ENCODE measurements at regions not wholly inside any gene's neighbourhood (a gene's known extent, or its start where the extent isn't known, plus 50 kb on each side); places are given as distances from the start of the nearest gene placed in this dataset.
"Not testable (repeated sequence)": the region's sequence is repeated elsewhere in the genome, so short reads cannot be mapped to it uniquely, and the experiment has no call there.

DNA sequence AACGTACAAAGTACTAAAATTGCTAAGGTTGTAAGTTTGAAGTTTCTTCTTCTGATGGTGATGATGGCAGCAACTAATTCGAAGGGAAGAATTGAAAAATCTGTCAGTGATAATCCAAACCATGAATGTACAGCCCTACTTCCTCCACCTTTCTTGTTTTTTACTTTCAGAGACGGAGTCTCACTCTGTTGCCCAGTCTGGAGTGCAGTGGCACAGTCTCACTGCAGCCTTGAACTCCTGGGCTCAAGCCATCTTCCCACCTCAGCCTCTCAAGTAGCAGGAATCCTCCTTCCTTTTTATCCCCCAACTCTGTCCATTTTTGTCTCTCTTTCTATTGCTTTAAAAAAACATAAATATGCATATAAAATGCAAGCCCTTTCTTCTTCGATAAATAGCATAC, 112.3 kb upstream of the SOX21 start:
- DNase-seq (ENCODE audit: low read depth in 2 of 3, low spot score in 2 of 3): no peak

GRCh38 chr13:94822356-94822755, 110.0 kb upstream of the SOX21 start:
- no peak for DNase-seq (ENCODE audit: low read depth in 2 of 3, low spot score in 2 of 3)

DNA sequence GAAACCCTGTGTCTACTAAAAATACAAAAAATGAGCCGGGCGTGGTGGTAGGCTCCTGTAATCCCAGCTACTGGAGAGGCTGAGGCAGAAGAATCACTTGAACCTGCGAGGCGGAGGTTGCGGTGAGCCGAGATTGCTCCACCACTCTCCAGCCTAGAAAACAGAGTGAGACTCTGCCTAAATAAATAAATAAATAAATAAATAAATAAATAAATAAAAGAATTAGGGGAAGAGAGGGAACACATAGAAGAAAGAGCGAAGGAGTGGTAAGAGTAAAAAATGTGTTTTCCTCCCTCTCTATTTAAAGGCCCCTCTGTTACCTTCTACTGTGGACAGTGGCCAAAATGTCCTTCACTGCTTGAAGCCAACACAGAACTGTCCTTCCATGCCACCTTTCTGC, 103.9 kb upstream of the SOX21 start:
- DNase-seq (ENCODE audit: low read depth in 2 of 3, low spot score in 2 of 3): no peak

GRCh38 chr13:94813920-94814475, 101.7 kb upstream of the SOX21 start:
- DNase-seq (ENCODE audit: low read depth in 2 of 3, low spot score in 2 of 3): no peak

GRCh38 chr13:94811753-94812152, 99.4 kb upstream of the SOX21 start:
- DNase-seq (ENCODE audit: low read depth in 2 of 3, low spot score in 2 of 3): no peak

- no peak for DNase-seq (ENCODE audit: low read depth in 2 of 3, low spot score in 2 of 3)
Observed at GRCh38 chr13:94800423-94800822, 88.1 kb upstream of the SOX21 start.

GRCh38 chr13:94799299-94799698, 87.0 kb upstream of the SOX21 start:
- no peak for DNase-seq (ENCODE audit: low read depth in 2 of 3, low spot score in 2 of 3)

- no peak for DNase-seq (ENCODE audit: low read depth in 2 of 3, low spot score in 2 of 3)
Observed at GRCh38 chr13:94798738-94799137, 86.4 kb upstream of the SOX21 start.

- no peak for DNase-seq (ENCODE audit: low read depth in 2 of 3, low spot score in 2 of 3)
Observed at GRCh38 chr13:94795292-94795691, 82.9 kb upstream of the SOX21 start.

GRCh38 chr13:94786246-94786645, 73.9 kb upstream of the SOX21 start:
- DNase-seq (ENCODE audit: low read depth in 2 of 3, low spot score in 2 of 3): not testable (repeated sequence)

- no peak for DNase-seq (ENCODE audit: low read depth in 2 of 3, low spot score in 2 of 3)
Observed at GRCh38 chr13:94784066-94784465, 71.7 kb upstream of the SOX21 start.

- DNase-seq (ENCODE audit: low read depth in 2 of 3, low spot score in 2 of 3): no peak
Observed at GRCh38 chr13:94783489-94783888, 71.1 kb upstream of the SOX21 start.

DNA sequence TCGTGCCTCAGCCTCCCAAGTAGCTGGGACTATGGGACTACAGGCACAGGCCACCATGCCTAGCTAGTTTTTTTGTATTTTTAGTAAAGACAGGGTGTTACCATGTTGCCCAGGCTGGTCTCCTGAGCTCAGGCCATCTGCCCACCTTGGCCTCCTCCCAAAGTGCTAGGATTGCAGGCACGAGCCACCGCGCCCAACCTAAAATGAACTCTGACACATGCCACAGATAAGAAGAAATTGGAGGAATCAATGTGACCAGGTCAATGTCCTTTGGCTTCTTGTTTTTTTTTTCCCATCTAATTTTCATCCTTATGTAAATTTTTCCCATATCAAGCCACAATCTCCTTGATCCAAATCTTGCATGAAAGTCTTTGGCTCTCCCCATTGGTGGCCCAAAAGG, 68.1 kb upstream of the SOX21 start:
- DNase-seq (ENCODE audit: low read depth in 2 of 3, low spot score in 2 of 3): no peak

DNA sequence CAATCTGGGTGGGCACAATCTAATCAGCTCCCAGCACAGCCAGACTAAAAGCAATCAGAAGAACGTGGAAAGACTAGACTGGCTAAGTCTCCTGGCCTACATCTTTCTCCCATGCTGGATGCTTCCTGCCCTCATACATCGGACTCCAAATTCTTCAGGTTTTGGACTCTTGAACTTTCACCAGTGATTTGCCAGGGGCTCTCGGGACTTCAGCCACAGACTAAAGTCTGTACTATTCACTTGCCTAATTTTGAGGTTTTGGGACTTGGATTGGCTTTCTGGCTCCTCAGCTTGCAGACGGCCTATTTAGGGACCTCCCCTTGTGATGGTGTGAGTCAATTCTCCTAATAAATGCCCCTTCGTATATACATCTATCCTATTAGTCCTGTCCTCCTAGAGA, 66.6 kb upstream of the SOX21 start:
- DNase-seq (ENCODE audit: low read depth in 2 of 3, low spot score in 2 of 3): no peak

GRCh38 chr13:94778585-94778984, 66.2 kb upstream of the SOX21 start:
- DNase-seq (ENCODE audit: low read depth in 2 of 3, low spot score in 2 of 3): no peak

GRCh38 chr13:94776956-94777355, 64.6 kb upstream of the SOX21 start:
- DNase-seq (ENCODE audit: low read depth in 2 of 3, low spot score in 2 of 3): no peak

DNA sequence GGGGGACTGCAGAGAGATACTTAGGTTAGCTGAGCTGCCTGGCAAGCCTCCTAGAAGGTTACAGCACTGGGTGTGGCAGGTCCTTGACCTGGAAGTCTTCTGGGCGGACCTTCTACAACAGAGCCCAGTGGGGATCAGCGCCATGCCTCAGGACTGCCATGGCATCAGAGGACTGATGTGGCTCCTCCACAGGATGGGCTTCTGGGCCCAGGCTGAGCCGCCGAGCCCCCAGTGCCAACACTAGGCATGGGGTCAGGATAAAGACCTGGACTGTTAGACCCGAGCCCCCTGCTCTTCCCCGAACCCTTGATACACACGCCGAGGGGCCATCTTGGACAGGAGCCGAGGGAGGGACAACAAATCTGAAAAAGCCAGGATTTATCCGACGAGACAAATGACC, 64.0 kb upstream of the SOX21 start:
- DNase-seq (ENCODE audit: low read depth in 2 of 3, low spot score in 2 of 3): no peak

- DNase-seq (ENCODE audit: low read depth in 2 of 3, low spot score in 2 of 3): no peak
Observed at GRCh38 chr13:94765814-94766213, 53.5 kb upstream of the SOX21 start.

- no peak for DNase-seq (ENCODE audit: low read depth in 2 of 3, low spot score in 2 of 3)
Observed at GRCh38 chr13:94764576-94765321, 52.4 kb upstream of the SOX21 start.

Measured in hematopoietic multipotent progenitor cell (in vitro differentiated cells).